ENCODE measurements at regions not wholly inside any gene's neighbourhood (a gene's known extent, or its start where the extent isn't known, plus 50 kb on each side); places are given as distances from the start of the nearest gene placed in this dataset.

- no peak for TF ChIP-seq POLR2A (IDR thresholded peaks at IDR 0.05)
- no peak for TF ChIP-seq CTCF (IDR thresholded peaks at IDR 0.05)
Observed at GRCh38 chr9:129328355-129329042, 150.4 kb upstream of the IER5L start.
